ENCODE measurements at regions not wholly inside any gene's neighbourhood (a gene's known extent, or its start where the extent isn't known, plus 50 kb on each side); places are given as distances from the start of the nearest gene placed in this dataset.

DNA sequence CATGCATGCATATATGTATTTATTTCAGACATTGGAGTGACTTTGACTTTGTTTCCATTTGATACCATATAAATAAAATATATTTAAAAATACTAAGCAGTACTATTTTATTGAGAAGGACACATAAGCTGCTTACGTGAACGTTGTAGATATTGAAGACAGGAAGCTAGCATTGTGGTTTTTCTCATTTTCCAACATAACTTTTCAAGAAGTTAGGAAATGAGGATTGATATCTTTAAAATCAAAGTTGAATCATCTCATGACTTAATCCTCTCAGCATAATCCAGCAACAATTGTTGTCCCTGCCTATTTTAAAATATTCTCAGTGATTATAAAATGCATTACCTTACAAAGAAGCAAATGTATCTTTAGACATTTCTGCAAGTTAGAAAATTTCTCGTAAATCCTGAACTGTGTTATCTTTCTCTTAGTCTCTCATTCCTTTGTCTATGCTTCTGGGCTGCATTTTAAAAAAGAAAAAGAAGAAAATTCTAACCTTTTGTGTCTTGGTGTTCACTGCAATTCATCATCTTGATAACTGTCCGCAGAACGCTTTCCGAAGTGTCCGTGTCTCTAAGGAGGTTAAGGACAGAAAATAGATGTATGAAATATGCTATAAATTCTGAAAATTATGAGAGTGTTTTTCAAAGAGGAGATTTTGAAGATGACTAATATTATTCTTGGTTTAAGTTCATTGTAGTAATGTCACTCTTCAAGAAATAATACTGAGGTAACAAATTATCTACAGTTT, 1089.9 kb upstream of the CDH6 start:
- ATAC-seq: no peak
- DNase-seq (ENCODE audit: low spot score): no peak

DNA sequence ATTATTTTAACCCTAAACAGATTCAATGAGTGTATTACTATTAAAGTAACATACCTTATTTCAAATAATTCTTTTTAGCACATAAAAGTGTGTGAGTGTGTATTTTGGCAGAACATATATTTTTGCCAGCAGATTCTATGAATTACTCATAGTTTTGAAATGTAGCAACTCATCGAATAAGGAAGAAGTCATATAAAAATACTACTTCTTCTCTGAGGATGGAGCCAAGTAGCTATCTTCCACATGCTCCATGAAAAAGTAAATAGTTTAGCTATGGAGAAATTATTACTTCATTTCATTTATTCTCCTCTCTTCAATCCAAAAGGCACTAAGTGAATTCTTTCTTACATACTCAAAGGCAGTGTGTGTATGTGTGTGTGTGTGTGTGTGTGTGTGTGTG, 1090.4 kb upstream of the CDH6 start:
- ATAC-seq (no peak), DNase-seq (ENCODE audit: low spot score) (no peak)

DNA sequence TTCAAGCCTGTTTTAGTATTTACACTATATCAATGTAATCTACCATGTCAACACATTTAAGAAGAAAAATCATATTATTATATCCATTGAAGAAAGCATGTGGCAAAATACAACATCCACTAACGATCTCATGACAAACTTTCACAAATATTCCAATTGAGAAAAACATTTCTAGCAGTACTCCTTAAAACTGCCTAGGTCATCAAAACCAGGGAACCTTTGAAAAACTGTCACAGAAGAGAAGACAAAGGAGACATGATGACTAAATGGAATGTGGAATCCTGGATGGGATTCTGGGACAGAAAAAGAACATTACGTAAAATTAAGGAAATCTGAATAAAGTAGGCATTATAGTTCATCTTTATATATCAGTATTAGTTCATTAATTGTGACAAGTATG, 1091.3 kb upstream of the CDH6 start:
- DNase-seq (ENCODE audit: low spot score) (no peak), ATAC-seq (no peak)

DNA sequence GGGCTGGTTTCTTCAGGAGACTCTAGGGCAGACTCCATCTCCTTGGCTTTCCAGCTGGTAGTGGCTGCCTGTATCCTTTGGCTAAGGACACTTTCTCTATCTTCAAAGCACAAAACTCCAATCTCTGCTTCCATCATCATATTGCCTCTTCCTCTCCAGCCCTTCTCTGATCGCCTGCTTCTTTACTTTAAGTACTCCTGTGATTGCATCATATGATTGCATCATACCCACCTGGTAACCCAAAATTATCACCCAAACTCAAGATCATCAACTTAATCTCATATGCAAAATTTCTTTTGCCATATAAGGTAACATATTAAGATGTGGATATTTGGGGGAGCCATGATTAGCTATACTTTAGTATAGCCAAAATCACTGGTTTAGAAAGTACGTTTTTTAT, 1092.6 kb upstream of the CDH6 start:
- DNase-seq (ENCODE audit: low spot score) (no peak), ATAC-seq (no peak)

DNA sequence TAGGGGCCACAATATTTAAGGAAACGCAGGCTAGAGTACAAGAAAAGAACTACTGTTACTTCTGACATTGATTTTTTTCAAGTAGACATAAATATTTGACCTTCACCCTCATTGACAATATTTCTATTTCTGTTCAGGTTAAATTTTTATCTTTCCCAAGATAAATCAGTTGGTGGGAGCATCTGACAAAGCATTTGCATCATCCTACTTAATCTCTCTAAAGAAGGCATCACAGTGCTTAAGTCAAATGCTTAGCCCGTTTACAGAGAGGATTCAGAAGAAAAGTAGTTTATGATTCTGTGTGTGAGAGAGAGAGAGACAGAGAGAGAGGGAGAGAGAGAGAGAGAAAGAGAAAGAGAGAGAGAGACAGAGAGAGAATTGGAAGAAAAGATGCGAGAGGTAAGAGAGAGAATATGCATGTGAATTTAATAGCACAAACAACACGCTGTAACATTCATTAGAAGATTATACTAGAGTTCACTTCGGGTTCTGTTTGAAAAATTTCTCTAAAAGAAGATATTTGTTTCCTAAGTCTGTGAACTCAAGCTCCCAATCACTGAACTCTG, 1093.3 kb upstream of the CDH6 start:
- no peak for ATAC-seq
- no peak for DNase-seq (ENCODE audit: low spot score)

DNA sequence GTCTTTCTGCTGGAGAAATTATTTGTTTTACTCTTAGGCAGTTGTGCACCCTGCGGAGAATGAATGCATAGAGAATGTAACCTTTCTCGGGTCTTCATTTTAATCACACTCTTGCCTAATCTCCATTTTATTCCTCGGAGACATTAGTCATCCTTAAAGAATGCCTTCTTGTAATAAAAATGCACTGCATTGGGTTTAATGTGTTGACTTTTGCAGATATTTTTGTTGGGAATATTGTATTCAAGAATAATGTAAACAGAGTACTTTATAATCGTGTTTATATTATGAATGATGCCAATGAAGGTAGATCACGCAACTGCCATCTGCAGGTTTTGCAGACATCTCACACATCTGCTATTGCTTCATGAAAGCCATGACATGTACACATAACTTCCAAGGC, 1093.9 kb upstream of the CDH6 start:
- DNase-seq (ENCODE audit: low spot score) (no peak), ATAC-seq (no peak)

DNA sequence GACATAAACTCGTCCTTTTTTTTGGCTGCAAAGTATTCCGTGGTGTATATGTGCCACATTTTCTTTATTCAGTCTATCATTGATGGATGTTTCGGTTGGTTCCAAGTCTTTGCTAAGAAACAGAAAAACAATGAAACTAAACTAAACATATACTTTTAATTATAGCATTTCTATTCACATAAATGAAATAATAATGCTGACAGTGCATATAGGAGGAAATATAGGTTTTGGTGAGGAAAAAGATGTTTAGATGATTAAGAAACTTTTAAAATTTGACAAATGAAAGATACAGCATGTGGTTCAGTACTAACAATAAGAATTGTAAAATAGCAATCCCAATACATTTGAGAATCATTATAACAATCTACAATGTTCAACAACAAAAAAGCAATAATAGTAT, 1094.5 kb upstream of the CDH6 start:
- ATAC-seq: no peak
- DNase-seq (ENCODE audit: low spot score): no peak

DNA sequence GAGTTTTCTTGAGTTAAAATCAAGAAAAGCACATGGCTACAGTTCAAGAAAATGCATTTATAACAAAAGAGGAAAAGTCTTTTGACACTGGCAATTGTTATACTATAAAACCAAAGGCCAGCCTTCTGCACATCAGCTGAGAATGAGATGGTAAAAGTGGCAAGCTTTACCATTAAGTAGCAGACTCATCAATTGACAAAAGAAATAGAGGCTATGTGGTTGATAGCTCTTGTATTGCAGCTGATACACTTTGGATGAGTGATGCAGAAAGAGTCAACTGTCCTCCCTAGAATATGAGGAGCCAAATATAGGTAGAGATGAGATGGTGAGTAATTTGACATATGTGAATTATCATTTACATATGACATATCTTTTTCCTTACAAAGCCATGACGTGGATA, 1100.9 kb upstream of the CDH6 start:
- DNase-seq (ENCODE audit: low spot score) (no peak), ATAC-seq (no peak)

DNA sequence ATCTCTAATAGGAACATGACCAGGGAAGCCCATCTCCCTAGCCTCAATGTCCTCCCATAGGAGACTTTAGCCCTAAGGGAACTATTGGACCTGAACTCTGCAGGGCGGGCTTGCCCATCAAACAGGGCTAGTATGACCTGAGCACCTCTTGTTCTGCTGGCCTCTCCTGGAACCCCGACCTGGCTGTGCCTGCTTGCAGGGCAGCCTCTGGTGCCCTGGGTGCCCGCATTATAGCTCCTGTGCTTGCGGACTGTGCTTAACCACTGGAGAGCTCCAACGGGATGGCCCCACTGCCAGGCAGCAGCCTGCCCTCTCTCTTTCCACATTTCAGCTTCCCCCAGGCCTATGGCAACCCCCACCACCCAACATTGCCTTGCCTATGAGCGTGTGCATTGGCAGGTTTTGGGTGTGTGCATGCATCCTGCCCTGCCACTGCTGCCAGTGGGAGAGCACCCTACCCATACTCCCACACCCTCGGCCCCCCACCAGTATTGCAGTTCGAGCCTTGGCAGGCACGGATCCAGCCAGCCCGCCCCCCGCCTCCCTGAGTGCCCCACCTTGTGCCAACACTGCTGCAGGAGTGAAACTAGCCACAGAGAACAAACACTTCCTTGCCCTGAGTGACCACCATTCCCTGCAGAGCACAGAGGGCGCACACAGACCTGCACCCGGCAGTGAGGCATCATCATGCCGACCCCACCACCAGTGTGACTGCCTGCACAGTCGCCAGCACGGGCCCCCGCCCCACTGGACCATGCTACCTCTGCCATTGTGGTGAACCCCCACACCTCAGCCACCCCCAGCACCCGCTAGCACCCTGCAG, 1123.8 kb upstream of the CDH6 start:
- ATAC-seq: no peak
- no peak for DNase-seq (ENCODE audit: low spot score)

DNA sequence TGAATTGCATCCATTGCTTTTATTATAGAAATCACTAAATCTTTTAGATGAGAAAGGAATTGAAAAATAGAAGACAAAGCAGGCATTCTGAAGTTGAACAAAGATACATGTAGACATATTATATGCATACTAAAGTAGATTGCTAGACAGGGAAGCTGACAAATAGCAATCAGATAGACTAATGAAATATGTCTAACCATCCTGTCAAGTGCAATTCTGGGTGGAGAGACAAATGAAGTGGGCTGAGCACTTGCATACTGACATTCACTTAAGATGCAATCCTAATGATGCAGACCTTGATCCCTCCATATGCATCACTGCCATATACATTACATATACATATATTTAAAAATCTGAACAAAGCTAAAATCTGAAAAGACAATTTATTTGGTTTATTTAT, 1130.0 kb upstream of the CDH6 start:
- DNase-seq (ENCODE audit: low spot score) (no peak), ATAC-seq (no peak)

DNA sequence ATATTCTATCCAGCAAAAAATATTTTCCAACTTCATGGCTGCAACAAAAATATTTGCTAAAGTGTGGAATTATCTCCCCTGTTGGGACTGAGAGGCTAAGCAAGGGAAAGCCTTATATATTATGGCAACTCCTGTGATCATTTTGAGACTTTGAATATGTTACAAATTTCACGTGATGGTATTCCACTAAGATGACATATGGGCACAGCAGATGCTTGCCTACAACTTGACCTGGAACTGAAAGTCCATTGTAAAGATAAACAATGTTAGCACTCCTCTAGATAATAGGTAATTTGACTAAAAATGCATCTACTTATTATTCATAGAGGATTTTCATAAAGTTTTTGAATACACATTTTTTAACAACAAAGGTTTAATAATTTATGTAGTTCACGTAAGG, 1141.5 kb upstream of the CDH6 start:
- DNase-seq (ENCODE audit: low spot score) (no peak), ATAC-seq (no peak)

DNA sequence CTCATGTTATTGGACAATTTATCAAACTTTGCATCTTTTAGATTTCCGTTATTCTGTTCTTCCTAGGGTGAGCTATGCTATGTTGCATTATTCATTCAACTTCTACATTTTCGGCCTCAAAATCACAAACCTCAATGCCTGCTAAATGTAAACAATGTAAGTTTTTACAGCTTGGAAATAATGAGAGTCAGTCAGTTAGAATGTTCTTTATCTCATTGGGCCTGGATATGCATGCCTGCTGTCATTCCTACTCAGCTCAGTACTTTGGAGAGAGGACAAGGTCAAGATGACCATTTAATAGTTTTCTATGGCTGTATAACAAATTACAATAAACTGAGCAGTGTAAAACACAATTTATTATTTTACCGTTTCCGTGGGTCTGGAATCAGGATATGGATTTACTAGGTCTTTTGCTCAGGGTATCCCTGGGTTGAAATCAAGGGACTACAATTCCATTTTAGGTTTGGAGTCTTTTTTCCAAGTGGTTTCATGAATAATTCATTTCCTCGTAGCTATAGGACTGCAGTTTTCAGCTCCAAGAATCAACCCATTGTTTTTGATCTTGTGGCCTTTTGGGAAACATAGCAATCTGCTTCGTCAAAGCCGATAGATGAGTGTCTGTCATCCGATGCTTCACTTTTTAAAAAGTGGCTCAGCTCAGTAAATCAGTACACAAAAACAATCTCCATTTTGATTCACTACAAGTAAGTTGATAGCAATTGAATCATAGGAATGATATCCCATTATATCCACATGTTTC, 1143.2 kb upstream of the CDH6 start:
- ATAC-seq: no peak

DNA sequence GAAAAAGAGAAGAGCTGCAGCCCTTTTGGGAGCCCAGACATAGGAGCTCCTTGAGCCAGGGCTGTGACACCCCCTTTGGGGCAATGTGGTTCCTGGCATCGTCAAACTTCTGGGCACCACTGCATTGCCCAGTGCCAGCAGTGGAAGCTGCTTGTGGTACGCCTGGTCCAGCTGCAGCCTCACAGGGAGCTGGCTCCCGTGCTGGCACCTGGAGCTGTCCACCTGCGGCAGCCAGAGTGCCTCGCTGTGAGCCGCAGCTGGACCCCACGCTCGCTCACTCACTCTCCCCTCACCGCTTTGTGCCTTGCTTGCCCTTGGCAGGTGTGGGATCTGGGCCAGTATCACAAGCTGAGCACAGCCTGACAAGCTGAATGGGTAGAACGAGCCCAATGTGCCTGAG, 1150.8 kb upstream of the CDH6 start:
- ATAC-seq: no peak
- no peak for DNase-seq (ENCODE audit: low spot score)

More for the DNA sequence above, 1143.2 kb upstream of the CDH6 start:
- DNase-seq (ENCODE audit: low spot score): no peak

DNA sequence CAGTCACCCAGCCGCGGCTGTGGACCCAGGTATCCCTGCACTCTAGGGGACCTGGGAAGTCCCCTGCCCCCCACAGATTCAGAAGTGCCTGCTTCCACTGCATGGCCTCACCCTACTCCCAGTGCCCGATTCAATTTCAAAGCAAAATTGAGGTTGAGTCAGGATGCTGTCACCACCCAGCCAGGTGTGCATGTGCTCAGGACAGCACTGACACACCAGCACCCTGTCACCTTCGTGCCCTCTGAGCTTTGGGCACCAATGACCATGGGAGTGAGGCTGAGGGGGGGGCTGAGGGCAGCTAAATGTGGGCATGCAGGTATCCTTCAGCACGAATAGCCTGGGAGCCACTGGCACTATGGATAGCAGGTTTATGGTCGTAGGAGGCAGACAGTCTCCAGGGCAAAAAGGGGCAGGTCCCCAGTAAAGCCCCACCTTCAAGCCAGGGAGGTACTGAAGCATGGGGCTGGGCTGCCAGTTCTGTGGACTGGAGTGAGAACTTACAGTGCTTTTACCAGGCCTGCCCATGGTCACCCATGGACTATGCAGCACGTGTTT, 1151.6 kb upstream of the CDH6 start:
- DNase-seq (ENCODE audit: low spot score) (no peak), ATAC-seq (no peak)

DNA sequence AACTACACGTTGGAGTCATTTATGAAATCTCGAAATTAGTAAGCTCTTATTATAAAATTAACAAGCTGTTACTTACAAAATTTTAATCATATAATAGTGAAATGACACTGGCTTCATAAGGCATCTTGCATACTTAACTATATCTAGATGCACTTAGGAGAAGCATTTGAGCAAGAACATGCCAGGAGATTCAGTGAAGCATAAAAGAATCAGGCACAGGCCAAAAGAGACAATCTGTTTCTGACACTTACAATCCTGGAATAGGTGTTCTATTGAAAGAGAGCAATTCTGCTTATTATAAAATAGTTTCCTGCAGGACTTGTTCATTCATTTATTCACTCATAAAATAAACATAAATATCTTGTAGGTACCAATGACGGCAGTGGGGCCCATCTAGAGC, 1152.2 kb upstream of the CDH6 start:
- DNase-seq (ENCODE audit: low spot score) (no peak), ATAC-seq (no peak)

DNA sequence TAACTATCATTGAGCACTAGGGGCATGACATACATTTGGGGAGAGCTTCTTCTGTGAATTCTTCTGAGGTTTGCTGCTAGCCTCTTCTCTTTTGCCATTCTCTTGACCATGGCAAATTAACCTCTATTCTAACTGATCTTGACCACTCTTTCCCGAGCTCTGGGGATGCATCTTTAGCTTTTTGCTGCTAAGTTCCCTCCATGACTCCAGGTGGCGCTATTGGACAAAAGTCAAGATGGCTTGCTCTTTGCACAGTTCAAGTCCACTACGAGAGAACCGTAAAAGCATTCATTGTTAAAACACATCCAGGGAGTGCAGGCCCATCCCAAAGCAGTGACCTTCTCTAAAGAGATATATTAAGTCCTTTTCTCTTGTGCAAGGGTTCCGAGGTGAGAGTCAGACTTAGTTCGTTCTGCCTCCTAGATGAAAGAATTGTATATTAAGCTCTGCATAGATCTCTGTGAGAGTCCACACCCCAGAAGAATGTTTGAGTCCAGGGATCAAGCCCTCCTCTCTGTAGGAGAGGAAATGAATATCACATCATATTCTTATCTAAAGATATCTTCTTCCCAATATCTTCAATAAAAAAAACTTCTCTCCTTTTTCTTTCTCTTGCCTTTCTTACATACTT, 1152.9 kb upstream of the CDH6 start:
- DNase-seq (ENCODE audit: low spot score) (no peak), ATAC-seq (peak; percentile 33)

DNA sequence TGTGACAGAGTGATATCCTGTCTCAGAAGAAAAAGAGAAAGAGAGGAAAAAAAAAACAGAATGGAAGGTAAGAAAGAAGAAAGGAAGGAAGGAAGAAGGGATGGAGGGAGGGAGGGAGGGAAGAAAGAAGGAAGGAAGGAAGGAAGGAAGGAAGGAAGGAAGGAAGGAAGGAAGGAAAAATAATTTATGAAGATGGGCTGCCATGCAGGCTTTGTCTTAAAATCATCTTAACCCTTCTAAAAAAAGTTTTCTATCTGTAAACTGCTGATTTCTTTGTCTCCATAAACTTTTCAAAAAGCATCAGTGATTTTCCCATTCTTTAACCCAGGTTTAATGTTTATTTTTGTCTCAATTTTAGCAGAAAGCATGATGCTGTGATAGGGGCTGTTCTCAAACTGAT, 1154.1 kb upstream of the CDH6 start:
- DNase-seq (ENCODE audit: low spot score) (no peak), ATAC-seq (no peak)

DNA sequence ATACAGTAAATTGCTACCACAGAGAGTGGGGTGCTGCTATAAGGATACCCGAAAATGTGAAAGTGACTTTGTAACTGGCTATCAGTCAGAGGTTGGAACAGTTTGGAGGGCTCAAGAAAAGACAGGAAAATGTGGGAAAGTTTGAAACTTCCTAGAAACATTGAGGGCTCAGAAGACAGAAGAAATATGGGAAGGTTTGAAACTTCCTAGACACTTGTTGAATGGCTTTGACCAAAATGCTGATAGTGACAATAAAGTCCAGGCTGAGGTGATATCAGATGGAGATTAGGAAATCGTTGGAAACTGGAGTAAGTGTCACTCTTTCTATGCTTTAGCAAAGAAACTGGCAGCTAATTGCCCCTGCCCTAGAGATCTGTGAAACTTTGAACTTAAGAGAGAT, 1158.6 kb upstream of the CDH6 start:
- no peak for DNase-seq (ENCODE audit: low spot score)
- no peak for ATAC-seq

DNA sequence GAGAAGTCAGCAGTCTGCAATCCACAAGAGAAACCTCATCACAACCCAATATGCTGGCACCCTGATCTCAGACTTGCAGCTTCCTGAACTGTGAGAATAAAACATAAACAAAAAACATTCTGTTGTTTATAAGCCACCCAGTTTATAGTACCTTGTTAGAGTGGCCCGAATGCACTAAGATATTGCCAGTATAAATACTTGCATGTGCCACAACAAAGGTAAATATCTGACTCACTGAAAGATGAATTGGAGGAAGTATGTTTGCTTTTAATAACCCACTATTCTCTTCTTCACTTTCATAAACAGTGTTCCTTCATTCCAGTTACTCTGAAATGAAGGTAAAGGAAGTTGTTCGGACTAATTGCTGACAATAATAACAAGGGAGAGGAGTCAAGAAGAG, 1163.4 kb upstream of the CDH6 start:
- no peak for ATAC-seq

DNA sequence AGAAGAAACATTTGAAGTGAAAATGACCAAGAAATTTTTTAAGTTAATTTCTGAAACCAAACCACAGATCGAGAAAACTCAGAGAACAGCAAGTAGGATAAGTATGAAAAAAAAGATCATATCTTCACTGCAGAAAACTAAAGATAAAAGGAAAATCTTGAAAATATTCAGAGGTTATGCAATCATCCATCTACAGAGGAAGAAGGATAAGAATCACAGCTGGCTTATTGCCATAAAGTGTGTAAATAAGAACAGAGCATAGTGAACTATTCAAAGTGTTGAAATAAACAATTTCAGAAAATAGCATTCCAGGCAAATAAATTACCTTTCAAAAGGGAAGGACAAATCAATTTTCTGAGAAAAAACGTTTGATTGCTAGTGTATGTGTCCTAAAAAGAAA, 1191.7 kb upstream of the CDH6 start:
- ATAC-seq (no peak), DNase-seq (ENCODE audit: low spot score) (no peak)

More for the DNA sequence above, 1163.4 kb upstream of the CDH6 start:
- DNase-seq (ENCODE audit: low spot score): no peak

DNA sequence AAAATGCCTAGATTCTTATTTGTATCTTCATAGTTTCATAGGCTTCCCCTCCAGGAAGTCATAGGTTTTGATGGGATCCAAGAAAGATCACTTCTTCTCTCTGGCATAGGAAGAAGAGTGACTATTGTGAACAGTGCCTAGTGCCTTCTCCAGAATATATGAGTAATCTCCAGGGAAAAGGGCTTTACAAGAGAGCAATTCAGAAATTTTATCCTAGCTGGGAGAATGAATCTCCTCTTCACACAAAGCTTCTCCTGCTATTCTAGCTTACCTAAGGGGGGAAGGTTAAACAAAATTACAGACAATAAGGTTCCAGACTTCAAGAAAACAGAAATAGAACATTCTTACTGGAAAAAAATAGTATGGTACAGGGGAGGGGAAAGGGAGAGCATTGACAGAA, 1193.3 kb upstream of the CDH6 start:
- DNase-seq (ENCODE audit: low spot score) (no peak), ATAC-seq (no peak)
